Loucy (cell line): ENCODE measurements at regions not wholly inside any gene's neighbourhood (a gene's known extent, or its start where the extent isn't known, plus 50 kb on each side); places are given as distances from the start of the nearest gene placed in this dataset.

Source experiments
- EZH2phosphoT487 ChIP-seq: fragments of 200-600 bp; IDR thresholded peaks from 2 replicates; pipeline ENCODE4 v1.6.1; 2018; ENCODE audit warnings: antibody characterized with exemption, mild to moderate bottlenecking, moderate library complexity, borderline replicate concordance
- TF ChIP-seq, protein P1 (sequence below): fragments of 200-600 bp; sonication (generic); conservative IDR thresholded peaks from 2 replicates; pipeline ENCODE4 v1.5.1; 2014; ENCODE audit warnings: mild to moderate bottlenecking, antibody characterized with exemption, low read length

GRCh38 chr9:21744841-21745240, 57.6 kb upstream of the MTAP start:
- TF ChIP-seq, protein P1, sequence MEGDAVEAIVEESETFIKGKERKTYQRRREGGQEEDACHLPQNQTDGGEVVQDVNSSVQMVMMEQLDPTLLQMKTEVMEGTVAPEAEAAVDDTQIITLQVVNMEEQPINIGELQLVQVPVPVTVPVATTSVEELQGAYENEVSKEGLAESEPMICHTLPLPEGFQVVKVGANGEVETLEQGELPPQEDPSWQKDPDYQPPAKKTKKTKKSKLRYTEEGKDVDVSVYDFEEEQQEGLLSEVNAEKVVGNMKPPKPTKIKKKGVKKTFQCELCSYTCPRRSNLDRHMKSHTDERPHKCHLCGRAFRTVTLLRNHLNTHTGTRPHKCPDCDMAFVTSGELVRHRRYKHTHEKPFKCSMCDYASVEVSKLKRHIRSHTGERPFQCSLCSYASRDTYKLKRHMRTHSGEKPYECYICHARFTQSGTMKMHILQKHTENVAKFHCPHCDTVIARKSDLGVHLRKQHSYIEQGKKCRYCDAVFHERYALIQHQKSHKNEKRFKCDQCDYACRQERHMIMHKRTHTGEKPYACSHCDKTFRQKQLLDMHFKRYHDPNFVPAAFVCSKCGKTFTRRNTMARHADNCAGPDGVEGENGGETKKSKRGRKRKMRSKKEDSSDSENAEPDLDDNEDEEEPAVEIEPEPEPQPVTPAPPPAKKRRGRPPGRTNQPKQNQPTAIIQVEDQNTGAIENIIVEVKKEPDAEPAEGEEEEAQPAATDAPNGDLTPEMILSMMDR = no peak
- no peak for TF ChIP-seq EZH2phosphoT487
